Upper lobe of left lung (tissue), 6 donors: ENCODE measurements at regions not wholly inside any gene's neighbourhood (a gene's known extent, or its start where the extent isn't known, plus 50 kb on each side); places are given as distances from the start of the nearest gene placed in this dataset.

ENCODE experiments used
- ATAC-seq, 2 donors: fragments of 200-7000 bp; cut with Tn5 transposase; one replicate each; pipeline ENCODE4 v1.9.1; 2022; ENCODE audit warnings: mild to moderate bottlenecking in 2 of 2, moderate library complexity in 2 of 2; ENCODE audit not compliant: low FRiP score in 2 of 2
- DNase-seq, 2 donors: peaks; one replicate each; pipeline ENCODE4 v3.0.0-alpha.2; 2019 to 2020
- H3K27ac ChIP-seq, 4 donors: fragments of 200-600 bp; sonication (generic); one replicate each; pipeline ENCODE4 v1.5.1; 2016 to 2019
- H3K27me3 ChIP-seq, 4 donors: fragments of 200-600 bp; sonication (generic); one replicate each; pipeline ENCODE4 v1.5.1; 2017 to 2019
- H3K36me3 ChIP-seq, 4 donors: fragments of 200-600 bp; sonication (generic); one replicate each; pipeline ENCODE4 v1.5.1; 2016 to 2019
- H3K4me1 ChIP-seq, 4 donors: fragments of 200-600 bp; sonication (generic); one replicate each; pipeline ENCODE4 v1.5.1; 2018 to 2019
- H3K4me3 ChIP-seq, 4 donors: fragments of 200-600 bp; sonication (generic); one replicate each; pipeline ENCODE4 v1.5.1; 2017 to 2019; ENCODE audit warnings: mild to moderate bottlenecking in 2 of 4, moderate library complexity in 1 of 4
- H3K9me3 ChIP-seq, 4 donors: fragments of 200-600 bp; sonication (generic); one replicate each; pipeline ENCODE4 v1.5.1; 2018 to 2019
- CTCF ChIP-seq, 6 experiments: fragments of 450-650 bp in 4 of 6; fragments of 200-600 bp in 2 of 6; sonication (generic) in 2 of 6; IDR thresholded peaks; one replicate each; pipeline ENCODE4 v1.5.1; 2016 to 2019; ENCODE audit warnings: antibody characterized with exemption in 6 of 6
- EP300 ChIP-seq, 4 donors: sonication (generic); formaldehyde crosslinking; IDR thresholded peaks; one replicate each; pipeline ENCODE4 v1.5.1; 2017; ENCODE audit warnings: antibody characterized with exemption in 4 of 4, control low read depth in 2 of 4
- POLR2A ChIP-seq, 4 donors: fragments of 450-650 bp; IDR thresholded peaks; one replicate each; pipeline ENCODE4 v1.5.1; 2016 to 2017; ENCODE audit warnings: antibody characterized with exemption in 4 of 4, mild to moderate bottlenecking in 2 of 4
- POLR2AphosphoS5 ChIP-seq, 2 donors: sonication (generic); formaldehyde crosslinking; IDR thresholded peaks; one replicate each; pipeline ENCODE4 v1.5.1; 2017; ENCODE audit warnings: antibody characterized with exemption in 2 of 2
- WGBS, 2 donors: methylation state at CpG; one replicate each; pipeline ENCODE4 v1.1.5; 2017 to 2018; 5-methylcytosine and 5-hydroxymethylcytosine counted together
- donor health status: DM: no; HTN: no; CAD: no; lungs with moderate emphysema.
- donor health status: DM: no; HTN: yes; CAD: no; lungs with severe emphysema.

GRCh38 chr3:44117736-44118135 is 124.0 kb upstream of the TOPAZ1 start:
- Histone ChIP-seq H3K4me1 (no peaks in the 10 kb centered on the region), H3K27ac (no peak overlapping the region), H3K9me3 (no peaks in the 10 kb centered on the region), H3K36me3 (no peaks in the 10 kb centered on the region), H3K4me3 (no peak overlapping the region), H3K27me3 (no peaks in the 10 kb centered on the region)
- ATAC-seq: peak in 1 of 2 donors; percentile 3
- TF ChIP-seq POLR2A (IDR thresholded peaks at IDR 0.05) (no peak), CTCF (IDR thresholded peaks at IDR 0.05) (no peak), POLR2AphosphoS5 (IDR thresholded peaks at IDR 0.05) (no peak), EP300 (IDR thresholded peaks at IDR 0.05) (no peak)
- WGBS, 2 donors: 62 to 78% methylated on average over 5 of the region's 5 CpGs
- DNase-seq: no peak

- Histone ChIP-seq H3K27me3 (no peaks in the 10 kb centered on the region), H3K4me3 (no peak overlapping the region), H3K36me3 (no peaks in the 10 kb centered on the region), H3K9me3 (no peaks in the 10 kb centered on the region), H3K27ac (no peak overlapping the region), H3K4me1 (no peaks in the 10 kb centered on the region)
- TF ChIP-seq POLR2A (IDR thresholded peaks at IDR 0.05) (no peak), EP300 (IDR thresholded peaks at IDR 0.05) (no peak), CTCF (IDR thresholded peaks at IDR 0.05) (no peak), POLR2AphosphoS5 (IDR thresholded peaks at IDR 0.05) (no peak)
- WGBS, 2 donors: 63 to 71% methylated on average over 6 of the region's 6 CpGs
- DNase-seq: no peak
- ATAC-seq: no peak
Measured at GRCh38 chr3:44120721-44121582, 120.7 kb upstream of the TOPAZ1 start.

- ATAC-seq (no peak), DNase-seq (no peak)
- H3K9me3 ChIP-seq: no peaks in the 10 kb centered on the region
- H3K4me3 ChIP-seq: no peak overlapping the region
- no peaks in the 10 kb centered on the region for H3K27me3 ChIP-seq
- H3K27ac ChIP-seq: no peak overlapping the region
- H3K36me3 ChIP-seq: no peaks in the 10 kb centered on the region
- no peaks in the 10 kb centered on the region for H3K4me1 ChIP-seq
- WGBS, 2 donors: 88 to 98% methylated on average over 2 of the region's 2 CpGs
- no peak for TF ChIP-seq POLR2A (IDR thresholded peaks at IDR 0.05)
- no peak for TF ChIP-seq POLR2AphosphoS5 (IDR thresholded peaks at IDR 0.05)
- TF ChIP-seq CTCF (IDR thresholded peaks at IDR 0.05): no peak
- no peak for TF ChIP-seq EP300 (IDR thresholded peaks at IDR 0.05)
Measured at GRCh38 chr3:44125246-44125645, 116.4 kb upstream of the TOPAZ1 start.

- Histone ChIP-seq H3K4me1 (no peaks in the 10 kb centered on the region), H3K27me3 (no peaks in the 10 kb centered on the region), H3K4me3 (no peak overlapping the region), H3K27ac (no peak overlapping the region), H3K36me3 (no peaks in the 10 kb centered on the region), H3K9me3 (no peaks in the 10 kb centered on the region)
- DNase-seq (peak in 1 of 2 donors; percentile 41), ATAC-seq (no peak)
- TF ChIP-seq EP300 (IDR thresholded peaks at IDR 0.05): no peak
- TF ChIP-seq POLR2AphosphoS5 (IDR thresholded peaks at IDR 0.05): no peak
- no peak for TF ChIP-seq CTCF (IDR thresholded peaks at IDR 0.05)
- WGBS, 2 donors: 60 to 73% methylated on average over 3 to 4 of the region's 4 CpGs
Measured at GRCh38 chr3:44125882-44126281, 115.8 kb upstream of the TOPAZ1 start.
